ENCODE measurements at regions not wholly inside any gene's neighbourhood (a gene's known extent, or its start where the extent isn't known, plus 50 kb on each side); places are given as distances from the start of the nearest gene placed in this dataset.

- Histone ChIP-seq H3K27ac (ENCODE audit: extremely low read depth, low read depth, low read length) (no peak overlapping the region), H3K4me3 (ENCODE audit: low read depth, low read length) (no peak overlapping the region), H3K9me3 (ENCODE audit: control insufficient read depth, insufficient read depth, low read depth, low read length) (no peaks in the 10 kb centered on the region), H3K36me3 (ENCODE audit: control insufficient read depth in 2 of 2, insufficient read depth in 1 of 2, low read length in 2 of 2) (no peaks in the 10 kb centered on the region), H3K4me1 (ENCODE audit: control insufficient read depth, insufficient read depth, low read length) (no peaks in the 10 kb centered on the region)
- ChIA-PET POLR2A (no interaction called here), CTCF (interaction anchor here (0.8 to 13.5 kb wide), 4 partner anchors 138 to 843 kb away, joined by 3 to 263 read pairs (median 4); no protein-coding TSS in a partner anchor)
- TF ChIP-seq GFI1B (tag by site-specific recombination; IDR thresholded peaks at IDR 0.05) (no peak), ZNF624 (tag by site-specific recombination; IDR thresholded peaks at IDR 0.05) (no peak), ZNF19 (tag by site-specific recombination; IDR thresholded peaks at IDR 0.05; ENCODE audit: low read depth) (no peak), ZEB2 (tag by site-specific recombination; IDR thresholded peaks at IDR 0.05) (no peak), ZNF544 (tag by site-specific recombination; IDR thresholded peaks at IDR 0.05) (no peak), ZNF335 (tag by site-specific recombination; conservative IDR thresholded peaks at IDR 0.05) (no peak), AEBP2 (tag by site-specific recombination; IDR thresholded peaks at IDR 0.05; ENCODE audit: borderline replicate concordance) (no peak), ZNF792 (tag by site-specific recombination; IDR thresholded peaks at IDR 0.05) (no peak), ZNF610 (tag by site-specific recombination; IDR thresholded peaks at IDR 0.05; ENCODE audit: borderline replicate concordance) (no peak), ZNF140 (tag by site-specific recombination; IDR thresholded peaks at IDR 0.05) (no peak), ZSCAN30 (tag by site-specific recombination; IDR thresholded peaks at IDR 0.05) (no peak), KLF17 (tag by site-specific recombination; IDR thresholded peaks at IDR 0.05) (no peak), CTCF (tag by site-specific recombination; IDR thresholded peaks at IDR 0.05) (no peak), KLF10 (tag by site-specific recombination; IDR thresholded peaks at IDR 0.05) (no peak)
Observed at GRCh38 chr19:28873301-28873700, 339.6 kb downstream of the UQCRFS1 start.

- Histone ChIP-seq H3K4me3 (ENCODE audit: low read depth, low read length) (no peak overlapping the region), H3K4me1 (ENCODE audit: control insufficient read depth, insufficient read depth, low read length) (no peaks in the 10 kb centered on the region), H3K27ac (ENCODE audit: extremely low read depth, low read depth, low read length) (no peak overlapping the region), H3K9me3 (ENCODE audit: control insufficient read depth, insufficient read depth, low read depth, low read length) (no peaks in the 10 kb centered on the region), H3K36me3 (ENCODE audit: control insufficient read depth in 2 of 2, insufficient read depth in 1 of 2, low read length in 2 of 2) (no peaks in the 10 kb centered on the region)
- ChIA-PET CTCF (interaction anchor here (0.6 kb wide), 3 partner anchors 205 to 1631 kb away, joined by 3 to 5 read pairs (median 3); no protein-coding TSS in a partner anchor), POLR2A (interaction anchor here (0.6 to 1.2 kb wide), 2 partner anchors 9 to 697 kb away, joined by 3 read pairs; no protein-coding TSS in a partner anchor)
- TF ChIP-seq ZNF133 (tag by site-specific recombination; IDR thresholded peaks at IDR 0.05) (peak; percentile 97), ZSCAN18 (tag by site-specific recombination; IDR thresholded peaks at IDR 0.05) (no peak)
Observed at GRCh38 chr19:28871099-28871725, 341.7 kb downstream of the UQCRFS1 start.

GRCh38 chr19:28869459-28869858 is 343.5 kb downstream of the UQCRFS1 start:
- Histone ChIP-seq H3K4me3 (ENCODE audit: low read depth, low read length) (no peak overlapping the region), H3K36me3 (ENCODE audit: control insufficient read depth in 2 of 2, insufficient read depth in 1 of 2, low read length in 2 of 2) (no peaks in the 10 kb centered on the region), H3K27ac (ENCODE audit: extremely low read depth, low read depth, low read length) (no peak overlapping the region), H3K4me1 (ENCODE audit: control insufficient read depth, insufficient read depth, low read length) (peaks cover 16% of the 10 kb centered on the region), H3K9me3 (ENCODE audit: control insufficient read depth, insufficient read depth, low read depth, low read length) (no peaks in the 10 kb centered on the region)
- TF ChIP-seq ZNF544 (tag by site-specific recombination; IDR thresholded peaks at IDR 0.05) (no peak), ZBTB48 (tag by site-specific recombination; IDR thresholded peaks at IDR 0.05) (no peak), ZNF645 (tag by site-specific recombination; IDR thresholded peaks at IDR 0.05) (no peak), ZBTB26 (tag by site-specific recombination; optimal IDR thresholded peaks at IDR 0.05) (no peak), GLI2 (tag by site-specific recombination; IDR thresholded peaks at IDR 0.05; ENCODE audit: borderline replicate concordance, low read depth) (no peak)
- CTCF ChIA-PET = no interaction called here
- POLR2A ChIA-PET = no interaction called here
